ENCODE measurements at regions not wholly inside any gene's neighbourhood (a gene's known extent, or its start where the extent isn't known, plus 50 kb on each side); places are given as distances from the start of the nearest gene placed in this dataset.

DNA sequence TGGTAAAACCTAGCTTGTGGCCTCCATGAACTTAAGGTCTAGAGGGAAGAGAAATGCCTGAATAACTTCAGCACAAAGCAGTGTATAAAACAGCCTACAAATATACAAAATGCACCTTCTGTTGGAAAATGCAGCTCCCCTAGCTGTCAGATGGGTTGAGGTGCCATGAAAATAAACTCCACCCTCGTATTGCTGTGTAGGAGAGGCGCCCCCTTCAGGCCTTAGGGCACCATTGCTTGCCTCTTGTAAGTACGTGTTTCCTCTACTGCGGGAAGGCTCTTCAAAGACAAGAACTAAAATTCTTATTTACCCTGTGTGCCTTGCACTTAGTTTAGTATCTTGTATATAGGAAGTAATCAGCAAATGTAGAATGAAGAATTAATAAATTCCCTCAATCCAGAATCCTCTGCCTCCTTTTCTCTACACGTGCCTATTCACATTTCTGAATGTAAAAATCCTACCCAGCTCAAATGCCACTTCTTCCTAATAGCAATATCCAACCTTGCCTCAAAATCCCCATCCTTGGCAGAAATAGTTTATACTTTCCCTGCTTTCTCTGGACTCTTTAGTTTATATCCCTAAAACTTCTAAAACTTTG, 393.7 kb upstream of the PDE4D start:
- no peaks in the 10 kb centered on the region for H3K27me3 ChIP-seq (ENCODE audit: control insufficient read depth in 1 of 2, insufficient read depth in 2 of 2, low read length in 2 of 2)
- H3K9me3 ChIP-seq (ENCODE audit: control insufficient read depth in 1 of 2, low read length in 2 of 2), result no peaks in the 10 kb centered on the region
- H3K4me1 ChIP-seq (ENCODE audit: control insufficient read depth in 1 of 2, insufficient read depth in 2 of 2, low read length in 2 of 2), result no peaks in the 10 kb centered on the region

GRCh38 chr5:60285910-60286309, 392.4 kb upstream of the PDE4D start:
- no peak overlapping the region for H3K9ac ChIP-seq (ENCODE audit: low read depth in 1 of 2, low read length in 2 of 2)
- no peaks in the 10 kb centered on the region for H3K9me3 ChIP-seq (ENCODE audit: control insufficient read depth in 1 of 2, low read length in 2 of 2)
- H3K4me1 ChIP-seq (ENCODE audit: control insufficient read depth in 1 of 2, insufficient read depth in 2 of 2, low read length in 2 of 2), result no peaks in the 10 kb centered on the region
- H3K27ac ChIP-seq (ENCODE audit: low read depth, low read length), result no peak overlapping the region
- H3K4me3 ChIP-seq (ENCODE audit: low read depth in 1 of 2, low read length in 2 of 2), result no peak overlapping the region
- H3K36me3 ChIP-seq (ENCODE audit: control insufficient read depth in 1 of 2, insufficient read depth in 2 of 2, low read length in 2 of 2), result no peaks in the 10 kb centered on the region
- no peaks in the 10 kb centered on the region for H3K27me3 ChIP-seq (ENCODE audit: control insufficient read depth in 1 of 2, insufficient read depth in 2 of 2, low read length in 2 of 2)

More for the DNA sequence above, 393.7 kb upstream of the PDE4D start:
- no peak overlapping the region for H3K9ac ChIP-seq (ENCODE audit: low read depth in 1 of 2, low read length in 2 of 2)
- no peak overlapping the region for H3K27ac ChIP-seq (ENCODE audit: low read depth, low read length)
- H3K36me3 ChIP-seq (ENCODE audit: control insufficient read depth in 1 of 2, insufficient read depth in 2 of 2, low read length in 2 of 2), result no peaks in the 10 kb centered on the region
- H3K4me3 ChIP-seq (ENCODE audit: low read depth in 1 of 2, low read length in 2 of 2), result no peak overlapping the region

- Histone ChIP-seq H3K27ac (ENCODE audit: low read depth, low read length) (no peak overlapping the region), H3K9me3 (ENCODE audit: control insufficient read depth in 1 of 2, low read length in 2 of 2) (no peaks in the 10 kb centered on the region), H3K4me3 (ENCODE audit: low read depth in 1 of 2, low read length in 2 of 2) (no peak overlapping the region), H3K36me3 (ENCODE audit: control insufficient read depth in 1 of 2, insufficient read depth in 2 of 2, low read length in 2 of 2) (no peaks in the 10 kb centered on the region), H3K4me1 (ENCODE audit: control insufficient read depth in 1 of 2, insufficient read depth in 2 of 2, low read length in 2 of 2) (no peaks in the 10 kb centered on the region), H3K27me3 (ENCODE audit: control insufficient read depth in 1 of 2, insufficient read depth in 2 of 2, low read length in 2 of 2) (no peaks in the 10 kb centered on the region), H3K9ac (ENCODE audit: low read depth in 1 of 2, low read length in 2 of 2) (no peak overlapping the region)
Measured at GRCh38 chr5:60280943-60281342, 387.4 kb upstream of the PDE4D start.

DNA sequence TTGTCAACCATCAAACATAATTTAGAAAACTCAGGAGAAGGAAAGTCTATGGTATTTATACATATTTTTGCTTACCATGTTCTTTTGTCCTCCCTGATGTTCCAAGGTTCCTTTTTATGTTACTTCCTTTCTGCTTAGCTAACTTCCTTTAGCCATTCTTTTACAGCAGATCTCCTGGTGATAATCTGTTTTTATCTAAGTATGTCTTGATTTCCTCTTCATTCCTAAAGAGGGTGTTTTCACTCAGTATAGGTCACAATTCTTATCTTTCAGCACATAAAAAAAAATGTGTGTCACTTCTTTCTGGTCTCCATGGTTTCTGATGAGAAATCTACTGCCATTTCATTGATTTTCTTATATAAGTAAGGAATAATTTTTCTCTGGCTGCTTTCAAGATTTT, 384.4 kb upstream of the PDE4D start:
- Histone ChIP-seq H3K9me3 (ENCODE audit: control insufficient read depth in 1 of 2, low read length in 2 of 2) (no peaks in the 10 kb centered on the region), H3K9ac (ENCODE audit: low read depth in 1 of 2, low read length in 2 of 2) (no peak overlapping the region), H3K27ac (ENCODE audit: low read depth, low read length) (no peak overlapping the region), H3K27me3 (ENCODE audit: control insufficient read depth in 1 of 2, insufficient read depth in 2 of 2, low read length in 2 of 2) (no peaks in the 10 kb centered on the region), H3K4me1 (ENCODE audit: control insufficient read depth in 1 of 2, insufficient read depth in 2 of 2, low read length in 2 of 2) (no peaks in the 10 kb centered on the region), H3K4me3 (ENCODE audit: low read depth in 1 of 2, low read length in 2 of 2) (no peak overlapping the region), H3K36me3 (ENCODE audit: control insufficient read depth in 1 of 2, insufficient read depth in 2 of 2, low read length in 2 of 2) (no peaks in the 10 kb centered on the region)

DNA sequence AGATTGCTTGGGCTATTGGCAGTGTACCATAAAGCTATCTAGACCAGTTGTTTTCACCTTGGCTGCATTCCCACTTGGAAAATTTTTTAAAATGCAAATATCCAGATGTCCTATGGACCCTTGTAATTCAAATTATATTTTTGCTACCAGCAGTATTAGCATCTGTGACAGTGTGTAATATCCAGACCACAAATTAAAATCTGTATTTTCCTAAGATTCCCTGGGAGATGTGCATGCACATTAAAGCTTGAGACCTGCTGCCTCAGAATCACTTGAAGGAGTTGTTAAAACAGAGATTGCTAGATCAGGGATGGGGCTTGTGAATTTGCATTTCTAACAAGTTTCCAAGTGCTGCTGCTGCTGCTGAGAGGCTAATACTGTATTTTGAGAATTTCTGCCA, 381.2 kb upstream of the PDE4D start:
- Histone ChIP-seq H3K27me3 (ENCODE audit: control insufficient read depth in 1 of 2, insufficient read depth in 2 of 2, low read length in 2 of 2) (no peaks in the 10 kb centered on the region), H3K27ac (ENCODE audit: low read depth, low read length) (no peak overlapping the region)

DNA sequence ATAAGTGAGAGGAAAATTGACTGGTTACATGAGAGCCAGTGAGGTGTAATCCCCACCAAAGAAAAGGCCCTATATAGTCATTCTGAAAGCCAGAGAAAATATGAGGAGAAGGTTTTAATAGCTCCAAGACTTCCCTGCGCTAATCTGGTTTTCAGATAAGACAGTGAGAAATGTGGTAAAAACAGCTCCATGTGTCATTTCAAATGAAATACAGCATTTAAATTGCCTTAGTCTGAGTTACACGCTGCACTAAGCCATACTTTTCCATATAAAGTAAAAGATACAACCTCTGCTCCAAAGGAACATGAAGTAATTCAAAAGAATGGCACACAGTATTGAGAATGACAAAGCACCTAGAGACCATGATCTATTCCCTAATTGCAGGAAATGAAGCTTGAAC, 378.0 kb upstream of the PDE4D start:
- Histone ChIP-seq H3K9me3 (ENCODE audit: control insufficient read depth in 1 of 2, low read length in 2 of 2) (no peaks in the 10 kb centered on the region), H3K27me3 (ENCODE audit: control insufficient read depth in 1 of 2, insufficient read depth in 2 of 2, low read length in 2 of 2) (no peaks in the 10 kb centered on the region), H3K4me1 (ENCODE audit: control insufficient read depth in 1 of 2, insufficient read depth in 2 of 2, low read length in 2 of 2) (no peaks in the 10 kb centered on the region), H3K36me3 (ENCODE audit: control insufficient read depth in 1 of 2, insufficient read depth in 2 of 2, low read length in 2 of 2) (no peaks in the 10 kb centered on the region), H3K4me3 (ENCODE audit: low read depth in 1 of 2, low read length in 2 of 2) (no peak overlapping the region), H3K9ac (ENCODE audit: low read depth in 1 of 2, low read length in 2 of 2) (no peak overlapping the region), H3K27ac (ENCODE audit: low read depth, low read length) (no peak overlapping the region)

More for the DNA sequence above, 381.2 kb upstream of the PDE4D start:
- Histone ChIP-seq H3K4me1 (ENCODE audit: control insufficient read depth in 1 of 2, insufficient read depth in 2 of 2, low read length in 2 of 2) (no peaks in the 10 kb centered on the region), H3K9ac (ENCODE audit: low read depth in 1 of 2, low read length in 2 of 2) (no peak overlapping the region), H3K9me3 (ENCODE audit: control insufficient read depth in 1 of 2, low read length in 2 of 2) (no peaks in the 10 kb centered on the region), H3K4me3 (ENCODE audit: low read depth in 1 of 2, low read length in 2 of 2) (no peak overlapping the region), H3K36me3 (ENCODE audit: control insufficient read depth in 1 of 2, insufficient read depth in 2 of 2, low read length in 2 of 2) (no peaks in the 10 kb centered on the region)

- H3K4me3 ChIP-seq (ENCODE audit: low read depth in 1 of 2, low read length in 2 of 2), result no peak overlapping the region
- H3K9ac ChIP-seq (ENCODE audit: low read depth in 1 of 2, low read length in 2 of 2), result no peak overlapping the region
- H3K27me3 ChIP-seq (ENCODE audit: control insufficient read depth in 1 of 2, insufficient read depth in 2 of 2, low read length in 2 of 2), result no peaks in the 10 kb centered on the region
- H3K4me1 ChIP-seq (ENCODE audit: control insufficient read depth in 1 of 2, insufficient read depth in 2 of 2, low read length in 2 of 2), result no peaks in the 10 kb centered on the region
- no peaks in the 10 kb centered on the region for H3K9me3 ChIP-seq (ENCODE audit: control insufficient read depth in 1 of 2, low read length in 2 of 2)
- H3K27ac ChIP-seq (ENCODE audit: low read depth, low read length), result no peak overlapping the region
- H3K36me3 ChIP-seq (ENCODE audit: control insufficient read depth in 1 of 2, insufficient read depth in 2 of 2, low read length in 2 of 2), result no peaks in the 10 kb centered on the region
Measured at GRCh38 chr5:60267907-60268306, 374.4 kb upstream of the PDE4D start.

GRCh38 chr5:60263346-60263745, 369.8 kb upstream of the PDE4D start:
- Histone ChIP-seq H3K27ac (ENCODE audit: low read depth, low read length) (no peak overlapping the region), H3K9me3 (ENCODE audit: control insufficient read depth in 1 of 2, low read length in 2 of 2) (no peaks in the 10 kb centered on the region), H3K27me3 (ENCODE audit: control insufficient read depth in 1 of 2, insufficient read depth in 2 of 2, low read length in 2 of 2) (no peaks in the 10 kb centered on the region), H3K36me3 (ENCODE audit: control insufficient read depth in 1 of 2, insufficient read depth in 2 of 2, low read length in 2 of 2) (no peaks in the 10 kb centered on the region), H3K9ac (ENCODE audit: low read depth in 1 of 2, low read length in 2 of 2) (no peak overlapping the region), H3K4me1 (ENCODE audit: control insufficient read depth in 1 of 2, insufficient read depth in 2 of 2, low read length in 2 of 2) (no peaks in the 10 kb centered on the region), H3K4me3 (ENCODE audit: low read depth in 1 of 2, low read length in 2 of 2) (no peak overlapping the region)

DNA sequence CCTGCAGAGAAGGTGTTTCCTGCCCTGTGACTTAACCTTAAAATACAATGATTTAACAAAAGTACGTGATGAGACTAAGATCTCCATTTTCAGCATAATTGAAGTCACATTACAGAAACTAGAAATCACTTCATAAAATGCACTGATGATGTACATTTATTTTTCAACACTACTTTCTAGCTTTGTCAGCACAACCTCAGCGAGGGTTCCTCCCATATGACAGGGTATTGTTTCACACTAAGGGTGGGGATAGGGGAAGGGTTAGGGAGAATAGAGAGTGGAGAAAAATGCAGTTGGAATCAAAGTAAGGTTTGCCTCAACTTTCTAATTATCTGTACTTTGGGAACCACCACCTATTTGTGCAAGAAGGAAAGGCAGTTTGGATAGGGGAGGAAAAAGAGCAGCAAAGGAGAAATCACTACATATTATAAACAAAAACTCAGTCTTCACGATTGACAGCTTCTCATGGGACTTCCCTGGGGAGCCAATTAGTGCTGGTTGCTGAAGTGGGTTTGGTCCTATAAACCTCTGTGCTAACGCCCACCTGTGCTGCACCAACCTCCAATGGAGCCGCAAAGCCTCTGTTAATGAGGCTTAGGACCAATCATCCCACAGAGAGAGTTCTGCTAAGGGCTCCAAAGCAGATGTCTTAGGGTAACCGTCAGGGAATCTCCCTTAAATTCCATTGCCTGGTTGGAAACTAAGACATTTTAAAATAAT, 369.2 kb upstream of the PDE4D start:
- Histone ChIP-seq H3K36me3 (ENCODE audit: control insufficient read depth in 1 of 2, insufficient read depth in 2 of 2, low read length in 2 of 2) (no peaks in the 10 kb centered on the region), H3K9ac (ENCODE audit: low read depth in 1 of 2, low read length in 2 of 2) (no peak overlapping the region), H3K27ac (ENCODE audit: low read depth, low read length) (no peak overlapping the region)

DNA sequence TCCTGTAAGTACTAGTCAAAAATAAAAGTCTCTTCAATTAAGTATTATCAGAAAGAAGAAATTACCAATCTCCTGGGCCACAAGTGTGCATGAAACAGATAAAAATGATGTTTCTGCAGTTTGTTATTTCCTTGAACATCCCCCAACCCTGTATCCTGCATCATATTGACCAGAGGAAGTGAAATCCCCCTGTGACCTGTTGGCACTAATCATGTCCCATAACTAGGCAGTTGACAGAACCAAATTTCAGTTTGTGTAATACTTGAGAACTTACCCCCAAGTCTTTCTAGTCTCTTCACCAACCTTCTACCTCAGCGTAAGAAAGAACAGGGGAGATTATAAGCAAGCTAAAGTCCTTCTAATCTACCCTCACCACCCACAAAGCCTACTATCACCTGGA, 368.2 kb upstream of the PDE4D start:
- Histone ChIP-seq H3K27ac (ENCODE audit: low read depth, low read length) (no peak overlapping the region), H3K9ac (ENCODE audit: low read depth in 1 of 2, low read length in 2 of 2) (no peak overlapping the region), H3K9me3 (ENCODE audit: control insufficient read depth in 1 of 2, low read length in 2 of 2) (no peaks in the 10 kb centered on the region), H3K4me3 (ENCODE audit: low read depth in 1 of 2, low read length in 2 of 2) (no peak overlapping the region), H3K27me3 (ENCODE audit: control insufficient read depth in 1 of 2, insufficient read depth in 2 of 2, low read length in 2 of 2) (no peaks in the 10 kb centered on the region), H3K4me1 (ENCODE audit: control insufficient read depth in 1 of 2, insufficient read depth in 2 of 2, low read length in 2 of 2) (no peaks in the 10 kb centered on the region), H3K36me3 (ENCODE audit: control insufficient read depth in 1 of 2, insufficient read depth in 2 of 2, low read length in 2 of 2) (no peaks in the 10 kb centered on the region)

More for the DNA sequence above, 369.2 kb upstream of the PDE4D start:
- Histone ChIP-seq H3K27me3 (ENCODE audit: control insufficient read depth in 1 of 2, insufficient read depth in 2 of 2, low read length in 2 of 2) (no peaks in the 10 kb centered on the region), H3K4me3 (ENCODE audit: low read depth in 1 of 2, low read length in 2 of 2) (no peak overlapping the region), H3K9me3 (ENCODE audit: control insufficient read depth in 1 of 2, low read length in 2 of 2) (no peaks in the 10 kb centered on the region), H3K4me1 (ENCODE audit: control insufficient read depth in 1 of 2, insufficient read depth in 2 of 2, low read length in 2 of 2) (no peaks in the 10 kb centered on the region)

Data from duodenal mucosa (tissue), 2 donors.